MM.1S (cell line): ENCODE measurements at regions not wholly inside any gene's neighbourhood (a gene's known extent, or its start where the extent isn't known, plus 50 kb on each side); places are given as distances from the start of the nearest gene placed in this dataset.

Source experiments
- EZH2 ChIP-seq: fragments of 300-600 bp; sonication (generic); optimal IDR thresholded peaks from 2 replicates; pipeline ENCODE3; 2017; ENCODE audit warnings: low read depth, mild to moderate bottlenecking, antibody characterized with exemption, low read length, mixed read lengths
- EZH2phosphoT487 ChIP-seq: fragments of 300-600 bp; sonication (generic); IDR thresholded peaks from 2 replicates; pipeline ENCODE4 v1.6.1; 2018; ENCODE audit warnings: antibody characterized with exemption, low read length
- TF ChIP-seq, protein P1 (sequence below): fragments of 300-600 bp; sonication (generic); IDR thresholded peaks from 2 replicates; pipeline ENCODE4 v1.5.1; 2016; ENCODE audit warnings: antibody characterized with exemption, low read length, mixed read lengths

DNA sequence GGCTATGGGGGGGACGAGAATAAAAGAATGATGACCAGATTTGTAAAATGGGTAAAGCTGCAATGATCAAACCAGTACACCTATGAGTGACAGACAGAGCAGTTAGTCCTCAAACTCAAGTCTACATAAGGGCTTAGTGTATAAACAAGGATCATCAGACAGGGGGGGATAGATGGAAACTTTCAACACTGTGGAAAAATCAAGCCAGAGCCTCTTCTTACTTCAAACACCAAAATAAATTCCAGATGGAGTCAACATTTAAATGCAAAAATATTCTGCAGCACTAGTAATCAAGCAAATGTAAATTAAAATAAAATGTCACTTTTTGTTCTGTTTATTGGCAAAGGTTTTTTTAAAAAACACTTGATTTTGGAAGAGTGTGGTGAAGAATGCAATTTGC lies 205.9 kb upstream of the RGMA start:
- TF ChIP-seq, protein P1, sequence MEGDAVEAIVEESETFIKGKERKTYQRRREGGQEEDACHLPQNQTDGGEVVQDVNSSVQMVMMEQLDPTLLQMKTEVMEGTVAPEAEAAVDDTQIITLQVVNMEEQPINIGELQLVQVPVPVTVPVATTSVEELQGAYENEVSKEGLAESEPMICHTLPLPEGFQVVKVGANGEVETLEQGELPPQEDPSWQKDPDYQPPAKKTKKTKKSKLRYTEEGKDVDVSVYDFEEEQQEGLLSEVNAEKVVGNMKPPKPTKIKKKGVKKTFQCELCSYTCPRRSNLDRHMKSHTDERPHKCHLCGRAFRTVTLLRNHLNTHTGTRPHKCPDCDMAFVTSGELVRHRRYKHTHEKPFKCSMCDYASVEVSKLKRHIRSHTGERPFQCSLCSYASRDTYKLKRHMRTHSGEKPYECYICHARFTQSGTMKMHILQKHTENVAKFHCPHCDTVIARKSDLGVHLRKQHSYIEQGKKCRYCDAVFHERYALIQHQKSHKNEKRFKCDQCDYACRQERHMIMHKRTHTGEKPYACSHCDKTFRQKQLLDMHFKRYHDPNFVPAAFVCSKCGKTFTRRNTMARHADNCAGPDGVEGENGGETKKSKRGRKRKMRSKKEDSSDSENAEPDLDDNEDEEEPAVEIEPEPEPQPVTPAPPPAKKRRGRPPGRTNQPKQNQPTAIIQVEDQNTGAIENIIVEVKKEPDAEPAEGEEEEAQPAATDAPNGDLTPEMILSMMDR: no peak
- TF ChIP-seq EZH2 (no peak), EZH2phosphoT487 (no peak)
